SK-MEL-5 (cell line): ENCODE measurements at regions not wholly inside any gene's neighbourhood (a gene's known extent, or its start where the extent isn't known, plus 50 kb on each side); places are given as distances from the start of the nearest gene placed in this dataset.

ENCODE experiments used
- DNase-seq: peaks from one replicate; pipeline ENCODE4 v3.0.0-alpha.2; 2016; ENCODE audit warnings: low read depth, low spot score
- in situ Hi-C: cut with HindIII; loops from 2 replicates; pipeline ENCODE4 v1.10.0; 2016; ENCODE audit warnings: low sequenced_read_pairs, high pct_unique_total_duplicates, low pct_unique_long_range_greater_than_20kb

DNA sequence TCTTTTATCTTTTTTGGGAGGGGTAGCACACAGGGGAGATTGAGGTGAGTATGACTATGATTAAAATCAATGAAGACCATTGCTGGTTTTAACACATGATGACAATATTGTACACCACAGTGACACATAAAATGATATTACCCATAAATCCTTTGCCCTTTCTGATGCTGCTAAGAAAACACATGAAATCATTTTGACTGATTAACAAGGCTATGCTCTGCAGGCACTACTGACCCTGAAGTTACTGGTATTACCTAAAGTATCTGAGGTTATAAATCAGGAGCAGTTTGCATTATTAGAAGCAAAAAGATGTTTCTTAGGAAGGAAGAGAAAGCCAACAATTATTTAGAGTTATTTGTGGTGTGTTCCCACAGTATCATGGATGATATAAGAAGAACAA lies 701.2 kb upstream of the PTBP2 start:
- DNase-seq: no peak
- in situ Hi-C loops: no loop called here

GRCh38 chr1:96025062-96025461 lies 696.5 kb upstream of the PTBP2 start:
- no peak for DNase-seq
- in situ Hi-C loops: no loop called here

GRCh38 chr1:96028071-96028470 lies 693.5 kb upstream of the PTBP2 start:
- DNase-seq: no peak
- in situ Hi-C loops: no loop called here

- in situ Hi-C loops: no loop called here
- no peak for DNase-seq
Observed at GRCh38 chr1:96030312-96030711, 691.3 kb upstream of the PTBP2 start.

GRCh38 chr1:96034006-96034405 lies 687.6 kb upstream of the PTBP2 start:
- no peak for DNase-seq
- in situ Hi-C loops: no loop called here

DNA sequence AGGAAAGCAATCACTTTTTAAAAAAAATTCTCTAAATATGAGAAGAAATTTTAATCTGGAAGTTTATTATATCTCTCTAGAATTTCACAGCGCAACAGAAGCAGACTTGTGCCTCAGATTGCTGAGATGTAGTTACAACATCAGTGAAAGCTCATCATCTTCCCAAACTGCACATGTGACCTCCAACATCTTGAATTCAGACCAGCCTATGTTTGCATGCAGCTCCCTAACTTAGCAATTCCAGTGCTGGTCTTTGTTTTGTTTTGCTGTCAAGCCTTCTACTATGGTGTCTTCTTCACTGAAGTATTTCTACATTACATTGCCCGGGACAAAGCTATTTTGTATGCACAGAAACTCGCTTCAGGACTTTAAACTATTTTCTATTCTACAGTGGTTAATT lies 684.8 kb upstream of the PTBP2 start:
- in situ Hi-C loops: no loop called here
- DNase-seq: no peak

DNA sequence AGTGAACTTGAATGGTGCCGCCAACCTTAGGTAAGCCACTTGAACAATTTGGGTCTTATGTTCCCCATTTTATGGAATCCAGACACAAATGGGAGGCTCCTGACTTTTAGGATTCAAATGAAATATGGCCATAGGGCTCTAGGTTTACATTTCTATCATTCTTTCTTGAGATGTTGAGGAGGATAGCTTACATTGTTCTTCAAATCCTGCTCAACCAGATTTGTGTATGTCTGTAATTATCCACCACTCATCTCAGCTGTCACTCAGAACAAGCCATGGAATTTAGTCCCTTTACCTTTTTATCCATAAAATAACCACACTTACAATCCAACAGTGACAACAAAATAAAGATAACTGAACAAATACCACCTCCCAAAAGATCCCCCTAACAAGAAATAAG lies 682.9 kb upstream of the PTBP2 start:
- DNase-seq: no peak
- in situ Hi-C loops: no loop called here

- no peak for DNase-seq
- in situ Hi-C loops: no loop called here
Observed at GRCh38 chr1:96039910-96040309, 681.7 kb upstream of the PTBP2 start.

DNA sequence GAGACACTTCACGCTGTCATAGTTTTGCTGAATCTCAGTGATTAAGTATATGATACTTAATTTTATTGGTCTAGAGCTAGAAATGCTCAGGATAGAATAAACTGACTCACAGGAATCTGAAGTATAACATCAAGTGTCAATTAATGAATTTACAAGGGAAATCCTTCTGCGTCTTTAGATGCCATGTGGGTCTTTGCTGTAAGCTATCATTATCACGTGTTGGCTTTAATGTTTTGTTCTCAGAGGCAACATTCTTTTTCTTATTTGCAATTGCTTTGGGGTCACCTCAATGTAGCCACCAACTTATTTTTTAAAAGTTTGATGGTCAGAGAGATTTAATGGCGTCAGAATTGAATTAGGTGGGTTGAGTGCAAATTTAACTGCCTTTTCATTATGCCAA lies 680.1 kb upstream of the PTBP2 start:
- in situ Hi-C loops: no loop called here
- DNase-seq: no peak

DNA sequence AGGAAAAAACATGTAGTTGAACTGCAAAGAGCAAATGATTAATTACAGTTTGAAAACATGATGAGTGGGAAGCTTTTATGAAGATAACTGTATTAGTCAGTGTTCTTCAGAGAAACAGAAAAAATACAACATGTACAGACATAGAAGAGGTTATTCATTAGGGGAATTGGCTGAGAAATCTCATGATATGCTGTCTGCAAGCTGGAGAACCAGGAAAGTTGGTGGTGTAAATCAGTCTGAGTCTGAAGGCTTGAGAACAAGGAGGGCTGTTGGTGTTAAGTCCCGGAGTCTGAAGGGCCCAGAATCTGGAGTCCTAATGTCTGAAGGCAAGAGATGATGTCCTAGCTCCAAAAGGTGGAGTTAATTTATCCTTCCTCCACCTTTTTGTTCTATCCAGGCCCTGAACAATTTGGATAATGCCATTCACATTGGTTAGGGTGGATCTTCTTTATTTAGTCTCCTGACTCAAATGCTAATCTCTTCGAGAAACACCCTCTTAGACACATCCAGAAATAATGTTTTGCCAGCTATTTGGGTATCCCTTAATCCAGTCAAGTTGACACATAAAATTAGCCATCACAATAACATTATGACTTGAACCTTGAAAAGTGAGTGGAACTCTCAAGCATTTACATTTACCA lies 672.9 kb upstream of the PTBP2 start:
- in situ Hi-C loops: no loop called here
- no peak for DNase-seq

DNA sequence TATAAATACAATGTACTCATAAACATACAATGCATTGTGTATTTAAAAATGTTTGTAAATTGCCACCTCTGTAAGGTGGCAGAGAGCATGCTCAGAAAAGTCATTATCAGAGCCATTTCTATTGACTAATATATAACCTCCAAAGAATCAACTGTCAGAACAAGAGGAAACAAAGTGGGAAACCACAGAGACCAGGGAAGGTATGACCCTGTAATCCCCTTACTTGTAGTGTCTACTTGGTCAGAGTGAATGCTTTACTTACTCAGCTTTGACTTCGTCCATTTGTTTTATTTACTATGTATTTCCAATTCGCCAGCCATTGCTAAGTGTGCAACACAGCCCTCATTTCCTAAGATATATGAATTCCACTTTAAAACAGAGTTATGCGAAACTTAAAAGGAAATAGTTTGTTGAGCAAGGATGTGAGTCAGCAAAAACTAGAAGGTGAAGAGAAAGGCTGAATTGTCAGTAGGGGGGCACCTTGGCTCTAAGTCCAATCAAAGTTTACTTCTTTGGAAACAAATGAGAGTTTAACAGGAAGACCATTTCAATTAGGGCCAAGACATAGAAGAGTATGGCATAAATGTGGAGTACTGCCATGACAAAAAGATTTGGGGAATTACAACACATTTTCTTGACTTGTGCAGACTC lies 671.7 kb upstream of the PTBP2 start:
- no peak for DNase-seq
- in situ Hi-C loops: no loop called here

DNA sequence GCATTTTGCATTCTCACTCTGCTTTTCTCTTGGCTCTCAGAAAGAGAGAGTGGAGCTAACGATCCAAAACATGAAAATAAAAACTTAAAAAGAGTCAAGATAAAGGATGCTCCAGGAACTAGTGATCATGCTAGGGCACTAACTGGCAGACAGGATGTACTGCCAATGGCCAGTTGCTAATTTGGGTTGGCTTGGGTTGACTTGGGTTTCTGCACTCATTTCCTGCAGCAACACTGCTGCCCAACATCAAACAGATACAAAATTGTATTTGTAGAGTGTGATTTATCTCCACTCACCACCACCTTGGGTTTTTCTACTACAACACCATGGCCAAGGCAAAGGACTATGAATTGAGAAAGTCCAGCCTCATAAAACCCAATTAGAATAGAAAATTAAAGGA lies 662.3 kb upstream of the PTBP2 start:
- in situ Hi-C loops: no loop called here
- DNase-seq: no peak

- in situ Hi-C loops: no loop called here
- DNase-seq: no peak
Observed at GRCh38 chr1:96059736-96060135, 661.8 kb upstream of the PTBP2 start.

GRCh38 chr1:96060621-96061020 lies 661.0 kb upstream of the PTBP2 start:
- in situ Hi-C loops: no loop called here
- no peak for DNase-seq

GRCh38 chr1:96072021-96072420 lies 649.6 kb upstream of the PTBP2 start:
- in situ Hi-C loops: no loop called here
- no peak for DNase-seq

DNA sequence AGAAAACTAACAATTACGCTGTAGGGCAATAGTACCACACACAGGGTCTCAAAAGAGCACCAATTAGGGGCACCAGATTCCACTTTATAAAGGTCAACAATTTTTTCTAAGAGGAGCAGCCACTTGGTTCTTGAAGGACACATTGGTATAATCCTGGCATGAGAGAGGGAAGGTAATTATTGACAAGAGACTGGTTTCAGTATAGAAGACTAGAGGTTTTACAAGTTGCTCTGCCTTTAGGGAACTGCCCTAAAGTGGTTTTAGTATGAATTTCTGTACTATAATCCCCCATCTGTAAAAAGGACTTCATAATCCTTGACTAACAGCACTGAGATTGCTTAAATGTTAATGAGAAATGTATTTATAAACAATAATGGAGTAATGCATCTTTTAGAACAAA lies 648.5 kb upstream of the PTBP2 start:
- in situ Hi-C loops: no loop called here
- DNase-seq: no peak

DNA sequence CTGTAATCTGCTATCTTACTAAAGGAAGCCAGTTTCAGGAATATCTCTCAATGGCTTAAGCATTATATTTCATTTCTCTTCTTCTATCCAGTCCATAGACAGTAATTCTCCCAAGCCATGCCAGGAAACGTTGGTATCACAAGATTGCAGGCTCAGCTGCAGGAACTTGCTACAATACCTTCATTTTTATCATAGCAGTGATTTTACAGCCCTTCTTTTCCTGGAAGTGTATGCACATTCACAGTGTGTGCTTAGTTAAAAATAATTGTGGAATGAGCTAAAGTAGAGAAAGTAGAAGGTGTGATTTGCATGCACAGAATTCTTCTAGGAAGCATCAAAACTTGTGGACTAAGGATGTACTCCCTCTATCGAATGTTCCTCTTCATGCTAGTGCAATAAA lies 647.2 kb upstream of the PTBP2 start:
- in situ Hi-C loops: no loop called here
- DNase-seq: no peak

DNA sequence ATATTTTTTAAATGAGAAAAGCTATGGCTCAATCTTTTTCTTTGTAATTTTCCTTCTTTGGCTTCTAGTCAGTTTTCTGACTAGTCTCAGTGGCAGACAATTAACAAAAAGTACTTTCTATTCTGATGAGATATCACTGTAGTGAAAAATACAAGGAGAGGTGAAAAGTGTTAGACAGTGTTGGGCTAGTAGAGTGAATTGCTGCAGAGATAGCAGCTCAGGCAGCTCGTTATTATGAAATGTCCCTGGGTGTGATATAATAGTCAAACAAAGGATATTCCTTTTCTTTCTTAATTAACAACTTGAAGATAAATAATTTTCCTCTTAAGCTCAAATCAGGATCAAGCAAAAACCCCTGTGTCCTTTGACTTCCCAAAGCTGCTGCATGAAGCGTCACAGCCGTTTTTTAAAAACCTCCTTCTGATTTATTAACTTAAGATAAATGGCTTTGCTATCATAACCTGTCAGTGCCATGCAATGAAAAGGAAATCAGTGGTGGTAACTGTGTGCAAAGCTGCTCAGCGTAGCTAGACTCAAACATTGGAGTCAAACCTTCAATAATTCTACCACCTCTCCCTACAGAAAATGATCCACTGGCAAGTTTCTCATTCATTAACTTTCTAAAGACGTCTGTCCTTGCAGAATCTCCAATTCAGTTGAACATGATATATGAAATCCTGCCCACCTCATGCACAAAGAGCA lies 646.6 kb upstream of the PTBP2 start:
- no peak for DNase-seq
- in situ Hi-C loops: no loop called here
